ENCODE measurements at regions not wholly inside any gene's neighbourhood (a gene's known extent, or its start where the extent isn't known, plus 50 kb on each side); places are given as distances from the start of the nearest gene placed in this dataset.
"Not testable (repeated sequence)": the region's sequence is repeated elsewhere in the genome, so short reads cannot be mapped to it uniquely, and the experiment has no call there.

DNA sequence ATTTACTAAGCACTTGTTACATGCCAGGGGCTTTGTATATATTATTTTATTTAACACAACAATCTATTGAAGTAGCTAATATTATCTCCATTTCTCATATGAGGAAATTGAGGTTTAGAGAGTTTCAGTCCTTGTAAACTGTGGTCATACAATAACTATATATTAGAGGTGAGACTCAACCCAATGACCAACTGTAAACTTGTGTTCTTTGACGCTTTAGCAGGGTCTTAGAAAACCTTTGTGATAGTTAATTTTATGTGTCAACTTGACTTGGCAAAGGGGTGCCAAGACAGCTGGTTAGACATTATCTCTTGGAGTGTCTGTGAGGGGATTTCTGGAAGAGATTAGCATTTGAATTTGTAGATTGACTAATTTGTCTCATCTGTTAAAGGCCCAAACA lies 252.4 kb upstream of the B3GALT2 start:
- no peak for DNase-seq (ENCODE audit: low read depth)

DNA sequence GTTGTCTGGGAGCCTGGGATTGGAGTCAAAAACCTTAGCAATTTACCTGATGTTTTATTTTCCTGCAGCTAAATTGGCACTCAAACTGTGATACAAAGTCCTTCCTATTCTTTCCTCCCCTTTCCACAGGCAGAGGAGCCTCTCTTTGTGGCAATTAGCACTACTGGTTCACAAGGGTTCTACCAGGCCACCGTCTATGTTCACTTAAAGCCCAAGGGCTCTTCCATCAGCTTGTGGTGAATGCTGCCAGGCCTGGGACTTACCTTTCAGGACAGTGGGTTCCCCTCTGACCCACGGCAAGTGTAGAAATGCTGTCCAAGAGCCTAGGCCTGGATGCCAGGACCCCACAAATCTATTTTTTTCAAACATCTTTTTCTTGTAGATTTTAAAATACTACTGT lies 251.9 kb upstream of the B3GALT2 start:
- no peak for DNase-seq (ENCODE audit: low read depth)

DNA sequence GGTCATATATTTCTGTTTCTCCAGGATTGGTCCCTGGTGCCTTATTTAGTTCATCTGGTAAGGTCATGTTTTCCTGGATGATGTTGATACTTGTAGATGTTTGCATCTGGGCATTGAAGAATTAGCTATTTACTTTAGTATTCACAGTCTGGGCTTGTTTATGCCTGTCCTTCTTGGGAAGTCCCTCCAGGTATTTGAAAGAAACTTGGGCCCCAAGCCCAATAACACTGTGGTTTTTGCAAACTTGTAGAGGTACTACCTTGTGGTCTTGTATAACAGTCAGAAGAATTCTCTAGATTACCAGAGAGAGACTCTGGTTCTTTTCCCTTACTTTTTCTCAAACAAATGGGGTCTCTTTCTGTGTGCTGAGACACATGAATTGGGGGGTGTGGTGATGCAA lies 251.4 kb upstream of the B3GALT2 start:
- no peak for DNase-seq (ENCODE audit: low read depth)

DNA sequence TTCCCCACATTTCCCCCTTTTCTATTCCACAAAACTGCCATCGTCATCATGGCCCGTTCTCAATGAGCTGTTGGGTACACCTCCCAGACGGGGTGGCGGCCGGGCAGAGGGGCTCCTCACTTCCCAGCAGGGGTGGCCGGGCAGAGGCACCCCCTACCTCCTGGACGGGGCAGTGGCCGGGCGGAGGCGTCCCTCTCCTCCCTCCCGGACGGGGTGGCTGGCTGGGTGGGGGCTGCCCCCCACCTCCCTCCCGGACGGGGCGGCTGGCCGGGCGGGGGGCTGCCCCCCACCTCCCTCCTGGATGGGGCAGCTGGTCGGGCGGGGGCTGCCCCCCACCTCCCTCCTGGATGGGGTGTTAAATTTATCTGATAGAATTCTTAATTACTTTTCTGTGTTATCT lies 250.9 kb upstream of the B3GALT2 start:
- not testable (repeated sequence) for DNase-seq (ENCODE audit: low read depth)

DNA sequence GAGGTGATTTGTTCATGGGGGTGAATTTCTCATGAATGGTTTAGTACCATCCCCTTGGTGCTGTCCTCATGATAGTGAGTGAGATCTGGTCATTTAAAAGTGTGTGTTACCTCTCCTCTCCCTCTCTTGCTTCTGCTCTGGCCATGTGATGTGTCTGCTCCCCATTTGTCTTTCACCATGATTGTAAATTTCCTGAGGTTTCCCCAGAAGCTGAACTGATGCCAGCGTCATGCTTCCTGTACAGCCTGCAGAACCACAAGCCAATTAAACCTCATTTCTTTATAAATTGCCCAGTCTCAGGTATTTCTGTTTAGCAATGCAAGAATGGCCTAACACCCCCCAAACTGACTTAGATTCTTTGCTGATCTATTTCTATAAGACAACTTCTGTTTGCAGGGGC lies 249.4 kb upstream of the B3GALT2 start:
- no peak for DNase-seq (ENCODE audit: low read depth)

DNA sequence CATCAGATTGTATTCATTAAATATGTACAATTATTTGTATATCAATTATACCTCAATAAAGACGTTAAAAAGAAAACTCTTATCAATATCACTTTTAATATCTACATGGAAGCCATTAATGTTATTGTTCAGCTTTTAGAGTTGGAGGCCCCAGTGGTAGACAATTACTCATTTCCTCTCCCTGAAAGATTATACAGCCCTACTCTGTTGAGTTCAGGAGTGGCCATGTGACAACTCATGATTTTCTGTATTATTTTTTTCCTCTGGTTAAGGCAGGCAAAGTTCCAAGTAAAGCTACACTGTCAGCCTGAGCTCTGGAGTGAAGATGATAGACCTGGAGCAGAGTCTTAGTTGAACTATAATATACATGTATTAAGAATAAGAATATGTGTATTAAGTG lies 247.9 kb upstream of the B3GALT2 start:
- DNase-seq (ENCODE audit: low read depth), result no peak

DNA sequence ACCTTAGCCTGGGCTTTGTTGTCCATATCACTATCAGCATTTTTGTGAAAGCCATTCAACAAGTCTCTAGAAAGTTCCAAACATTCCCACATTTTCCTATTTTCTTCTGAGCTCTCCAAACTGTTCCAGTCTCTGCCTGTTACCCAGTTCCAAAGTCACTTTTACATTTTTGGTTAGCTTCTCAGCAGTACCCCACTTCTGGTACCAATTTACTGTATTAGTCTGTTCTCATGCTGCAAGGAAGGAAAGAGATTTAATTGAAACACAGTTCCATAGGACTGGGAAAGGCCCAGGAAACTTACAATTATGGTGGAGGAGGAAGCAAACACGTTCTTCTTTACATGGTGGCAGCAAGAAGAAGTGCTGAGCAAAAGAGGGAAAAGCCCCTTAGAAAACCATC lies 247.2 kb upstream of the B3GALT2 start:
- DNase-seq (ENCODE audit: low read depth), result no peak

DNA sequence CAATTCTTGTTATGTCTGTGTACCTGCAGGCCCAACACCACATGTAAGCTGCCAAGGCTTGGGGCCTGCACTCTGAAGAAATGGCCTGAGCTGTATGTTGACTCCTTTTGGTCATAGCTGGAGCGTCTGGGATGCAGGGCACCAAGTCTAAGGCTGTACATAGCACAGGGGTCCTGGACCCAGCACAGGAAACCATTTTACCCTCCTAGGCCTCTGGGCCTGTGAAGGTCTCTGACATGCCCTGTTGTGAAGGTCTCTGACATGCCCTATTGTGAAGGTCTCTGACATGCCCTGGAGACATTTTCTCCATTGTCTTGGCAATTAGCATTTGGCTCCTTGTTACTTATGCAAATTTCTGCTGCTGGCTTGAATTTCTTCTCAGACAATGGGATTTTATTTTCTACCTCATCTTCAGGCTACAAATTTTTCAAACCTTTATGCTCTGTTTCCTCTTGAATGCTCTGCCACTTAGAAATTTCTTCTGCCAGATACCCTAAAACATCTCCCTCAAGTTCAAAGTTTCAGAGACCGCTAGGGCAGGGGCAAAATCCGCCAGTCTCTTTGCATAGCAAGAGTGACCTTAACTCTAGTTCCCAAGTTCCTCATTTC lies 246.7 kb upstream of the B3GALT2 start:
- DNase-seq (ENCODE audit: low read depth), result no peak

DNA sequence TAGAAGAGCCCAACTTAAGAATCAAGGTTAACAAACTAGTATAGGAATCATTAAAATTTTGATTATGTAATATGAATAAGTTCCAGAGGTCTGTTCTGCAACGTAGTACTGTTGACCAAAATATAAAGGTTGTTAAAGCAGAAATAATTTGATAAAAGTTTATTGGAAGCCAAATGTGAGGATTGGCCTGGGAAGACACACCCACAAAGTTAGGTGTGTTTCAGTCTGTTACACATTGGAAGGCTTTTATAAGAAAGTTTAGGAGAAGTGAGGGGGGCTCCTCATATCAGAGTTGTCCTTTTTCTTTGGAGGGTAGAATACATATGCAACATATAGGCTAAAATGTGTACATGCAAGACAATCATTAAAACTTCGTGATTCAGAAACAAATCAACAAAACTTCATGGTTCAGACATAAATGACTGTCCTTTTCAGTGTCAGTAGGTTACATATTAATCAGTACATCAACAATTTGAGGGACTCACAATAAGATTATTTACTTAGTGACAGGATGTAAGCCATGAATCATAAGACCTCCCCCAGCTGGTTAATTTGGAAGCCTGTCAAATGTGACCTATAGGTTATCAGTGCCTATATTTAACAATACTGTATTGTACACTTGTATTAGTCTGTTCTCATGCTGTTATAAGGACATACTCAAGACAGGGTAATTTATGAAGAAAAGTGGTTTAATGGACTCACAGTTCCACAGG lies 245.0 kb upstream of the B3GALT2 start:
- DNase-seq (ENCODE audit: low read depth), result no peak

DNA sequence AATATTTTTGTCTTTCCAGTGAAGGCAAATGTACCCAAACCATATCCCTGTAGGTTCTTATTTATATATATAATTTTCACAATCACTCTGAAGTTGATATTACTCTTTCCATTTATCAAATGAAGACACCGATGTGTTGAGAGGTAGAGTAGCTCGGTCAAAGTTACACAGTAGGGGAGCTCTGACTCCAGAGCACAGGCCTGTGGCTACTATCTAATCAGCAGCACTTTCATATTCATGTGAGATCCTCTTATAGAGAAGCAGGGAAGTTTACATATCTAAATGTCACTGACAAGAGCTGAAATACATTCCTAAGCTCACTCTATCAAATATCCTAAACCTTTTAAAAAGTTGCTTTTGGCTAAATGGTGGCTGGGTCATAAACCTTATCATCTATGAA lies 241.1 kb upstream of the B3GALT2 start:
- DNase-seq (ENCODE audit: low read depth), result no peak

DNA sequence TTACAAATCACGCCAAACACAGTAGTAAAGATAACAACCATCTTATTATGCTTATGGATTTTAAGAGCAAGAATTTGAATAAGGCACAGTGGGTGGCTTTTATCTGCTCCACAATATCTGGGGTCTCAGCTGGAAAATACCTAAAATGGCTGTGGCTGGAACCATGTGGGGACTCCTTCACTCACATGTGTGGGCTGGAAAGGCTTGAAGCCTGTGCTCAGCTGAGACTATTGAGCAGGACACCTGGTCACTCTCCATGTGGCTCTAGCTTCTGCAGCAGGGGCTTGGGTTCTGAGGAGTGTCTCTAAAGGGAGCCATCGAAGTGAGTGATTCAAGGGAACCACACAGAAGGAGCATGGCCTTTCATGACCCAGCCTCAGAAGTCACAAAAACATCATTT lies 239.6 kb upstream of the B3GALT2 start:
- DNase-seq (ENCODE audit: low read depth), result no peak

DNA sequence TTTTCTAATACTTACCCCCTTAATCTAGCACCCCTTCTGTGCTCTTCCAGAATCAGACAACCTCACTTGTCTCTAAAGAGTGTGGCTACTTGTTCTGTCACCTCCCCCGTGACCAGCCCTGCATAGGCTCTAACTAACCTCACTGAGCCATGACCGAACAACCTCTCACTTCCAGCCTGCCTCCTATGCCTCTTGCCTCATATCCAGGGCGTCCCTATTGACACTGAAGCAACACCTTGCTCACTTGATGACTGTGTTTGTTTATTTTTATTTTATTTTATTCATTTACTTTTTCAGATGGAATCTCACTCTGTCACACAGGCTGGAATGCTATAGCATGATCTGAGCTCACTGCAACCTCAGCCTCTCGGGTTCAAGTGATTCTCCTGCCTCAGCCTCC lies 235.1 kb upstream of the B3GALT2 start:
- no peak for DNase-seq (ENCODE audit: low read depth)

DNA sequence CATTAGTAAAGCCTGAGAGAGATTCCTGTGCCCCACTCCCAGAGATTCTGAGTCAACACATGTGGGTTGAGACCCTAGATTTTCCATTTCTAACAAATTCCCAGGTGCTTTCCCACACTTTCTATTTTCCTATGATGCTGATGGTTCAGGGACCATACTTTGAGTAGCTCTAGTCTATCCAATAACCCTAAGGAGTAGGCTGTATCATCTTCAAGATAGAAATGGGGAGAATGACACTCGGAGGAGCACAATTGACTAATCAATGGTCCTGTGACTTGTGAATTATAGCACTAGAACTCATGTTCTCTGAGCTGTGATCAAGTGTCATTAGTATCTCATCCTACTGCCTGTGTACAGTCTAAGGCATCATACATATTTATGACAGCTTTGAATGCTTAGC lies 232.9 kb upstream of the B3GALT2 start:
- DNase-seq (ENCODE audit: low read depth), result no peak

DNA sequence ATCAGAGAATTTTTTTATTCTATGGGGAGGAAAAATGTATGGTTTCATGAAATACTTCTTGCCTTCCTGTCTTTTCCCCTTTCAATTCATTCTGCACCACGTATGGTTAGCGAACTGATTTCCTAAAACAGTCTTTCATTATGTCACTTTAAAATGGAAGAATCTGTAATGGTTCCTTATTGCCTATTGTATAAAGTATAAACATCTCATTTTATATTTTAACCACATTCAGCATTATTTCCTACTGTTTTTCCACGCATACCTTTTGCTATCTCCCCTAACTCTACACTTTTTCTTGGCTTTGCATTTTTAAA lies 232.3 kb upstream of the B3GALT2 start:
- no peak for DNase-seq (ENCODE audit: low read depth)

DNA sequence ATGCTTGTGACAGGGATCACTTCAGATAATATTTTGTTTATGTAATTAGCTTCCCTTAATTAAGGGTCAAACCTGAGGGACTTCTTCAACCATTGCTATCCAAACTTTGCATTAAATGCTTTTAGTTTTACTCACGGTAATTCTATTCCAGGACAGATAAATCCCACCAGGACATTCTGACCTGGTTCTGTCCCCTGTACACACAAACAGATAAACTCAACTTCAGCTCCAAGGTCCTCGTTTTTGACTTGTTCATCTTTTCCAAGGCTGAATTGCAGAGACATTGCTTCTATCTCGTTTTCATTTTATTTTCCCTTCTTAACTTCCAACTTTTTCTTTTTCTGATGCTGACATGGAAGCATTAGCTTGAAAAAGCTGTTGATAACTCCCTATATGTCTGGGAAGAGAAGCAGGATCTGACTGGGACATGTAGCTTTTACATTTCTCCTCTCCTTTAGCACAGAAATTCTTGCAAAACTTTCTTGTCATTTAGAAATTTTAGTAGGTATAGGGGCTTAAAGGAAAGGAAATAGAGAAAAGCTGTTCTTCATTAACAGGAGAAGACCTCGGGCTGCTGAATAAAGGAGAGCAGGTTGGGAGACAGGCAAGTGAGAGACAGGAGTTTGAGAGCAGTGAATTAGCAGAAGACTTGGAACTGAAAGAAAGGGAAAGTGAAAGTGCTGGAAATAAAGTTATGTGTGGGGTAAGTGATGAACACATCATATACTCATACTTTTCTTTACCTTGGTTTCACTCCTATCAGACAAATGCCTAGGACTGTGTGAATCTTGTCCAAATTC lies 231.7 kb upstream of the B3GALT2 start:
- DNase-seq (ENCODE audit: low read depth), result no peak

DNA sequence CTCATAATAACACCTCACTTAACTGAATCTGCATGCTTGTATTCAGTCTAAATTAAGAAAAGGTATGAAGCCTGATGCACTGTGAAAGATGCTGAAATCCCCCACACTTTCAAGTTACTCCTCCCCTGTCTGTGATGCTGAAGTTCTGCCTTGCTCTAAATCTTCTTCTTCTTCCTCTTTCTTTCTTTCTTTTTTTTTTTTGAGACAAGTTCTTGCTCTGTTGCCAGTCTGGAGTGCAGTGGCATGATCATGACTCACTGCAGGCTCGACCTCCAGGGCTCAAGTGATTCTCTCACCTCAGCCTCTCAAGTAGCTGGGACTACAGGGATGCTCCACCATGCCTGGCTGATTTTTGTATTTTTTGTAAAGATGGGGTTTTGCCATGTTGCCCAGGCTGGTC lies 231.0 kb upstream of the B3GALT2 start:
- no peak for DNase-seq (ENCODE audit: low read depth)

DNA sequence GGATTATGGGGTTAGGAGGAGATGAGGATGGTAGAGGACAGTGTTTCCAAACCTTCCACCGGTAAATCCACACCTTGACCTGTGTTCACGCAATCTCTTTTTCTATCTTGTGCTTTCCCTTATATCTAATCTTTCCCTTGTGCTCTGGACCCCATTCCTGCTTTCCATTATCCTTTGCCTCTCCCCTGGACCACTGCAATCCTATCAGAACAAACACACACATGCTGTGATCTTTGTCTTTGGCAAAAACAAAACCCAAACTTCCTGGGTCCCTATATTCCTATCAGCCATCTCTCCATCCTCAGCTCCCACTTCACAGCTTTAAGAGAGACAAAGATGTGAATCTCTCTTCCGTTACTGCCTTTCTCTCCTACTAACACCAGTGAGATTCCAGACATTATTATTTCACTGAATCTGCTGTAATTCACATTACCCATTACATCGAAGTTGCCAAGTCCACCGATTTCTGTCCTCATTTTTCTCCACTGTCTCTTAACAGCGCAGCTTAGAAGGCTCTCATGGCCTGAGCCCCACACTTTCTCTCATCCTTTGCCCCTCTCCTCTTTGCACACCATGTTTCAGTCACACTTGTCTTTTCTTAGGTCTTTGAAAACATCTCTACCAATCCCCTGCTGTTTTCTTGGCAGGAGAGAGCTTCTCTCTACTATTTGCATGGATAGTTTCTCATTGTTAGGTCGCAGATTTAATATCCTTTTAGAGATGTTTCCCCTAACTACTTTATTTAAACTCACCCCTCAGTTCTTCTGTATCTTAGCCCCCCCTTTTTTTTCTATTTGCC lies 230.0 kb upstream of the B3GALT2 start:
- no peak for DNase-seq (ENCODE audit: low read depth)

DNA sequence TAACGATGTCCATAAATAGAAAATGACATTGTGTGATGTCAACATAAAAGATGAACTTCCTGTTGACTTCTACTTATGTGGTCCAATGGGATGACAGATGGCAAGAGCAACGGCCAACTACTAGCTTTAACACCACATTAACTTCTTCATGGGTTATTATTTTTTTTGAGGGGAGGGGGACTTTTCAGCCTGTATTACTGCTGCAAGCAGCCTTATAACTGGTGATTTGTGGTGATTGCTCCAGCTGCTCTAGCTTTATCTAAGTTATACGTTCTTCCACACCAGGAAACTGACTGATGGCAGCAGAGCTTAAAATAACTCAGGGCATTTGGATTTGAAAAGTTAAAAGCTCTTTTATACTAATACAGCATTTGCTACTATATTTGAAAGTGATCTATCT lies 228.8 kb upstream of the B3GALT2 start:
- no peak for DNase-seq (ENCODE audit: low read depth)

DNA sequence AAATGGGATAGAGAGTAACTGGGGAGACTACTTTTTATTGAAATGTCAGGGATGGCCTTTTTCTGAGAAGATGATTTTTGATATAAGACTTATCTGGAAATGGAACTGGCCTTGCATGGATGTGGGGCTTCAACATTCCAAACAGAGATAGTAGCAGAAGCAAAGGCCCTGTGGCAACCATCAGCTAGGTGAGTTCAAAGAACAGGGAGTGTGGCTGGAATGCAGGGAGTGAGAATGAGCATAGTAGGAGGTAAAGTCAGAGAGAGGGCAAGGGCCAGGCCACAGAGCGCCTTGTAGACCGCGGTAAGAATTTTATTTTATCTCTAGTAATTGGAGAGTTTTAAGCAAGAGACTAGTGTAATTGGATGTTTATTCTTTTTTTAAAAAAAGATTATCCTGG lies 227.0 kb upstream of the B3GALT2 start:
- DNase-seq (ENCODE audit: low read depth), result no peak

DNA sequence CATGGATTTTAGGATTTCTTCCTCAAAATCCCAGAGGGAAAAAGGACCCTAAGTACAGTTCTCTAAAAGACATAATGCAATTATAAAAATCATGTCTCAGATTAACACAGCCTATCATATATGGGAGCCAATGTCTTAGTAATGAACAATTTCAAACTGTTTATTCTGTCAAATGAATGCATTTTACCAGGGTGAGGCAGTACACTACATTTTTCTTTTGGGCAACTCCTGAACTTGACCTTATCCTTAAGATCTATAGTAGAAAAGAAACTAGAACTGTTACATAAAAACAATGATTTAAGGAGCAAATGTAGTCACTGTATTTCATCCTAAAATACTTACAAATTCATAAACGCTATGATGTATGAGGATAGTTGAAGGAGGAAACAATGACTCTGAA lies 226.3 kb upstream of the B3GALT2 start:
- no peak for DNase-seq (ENCODE audit: low read depth)

DNA sequence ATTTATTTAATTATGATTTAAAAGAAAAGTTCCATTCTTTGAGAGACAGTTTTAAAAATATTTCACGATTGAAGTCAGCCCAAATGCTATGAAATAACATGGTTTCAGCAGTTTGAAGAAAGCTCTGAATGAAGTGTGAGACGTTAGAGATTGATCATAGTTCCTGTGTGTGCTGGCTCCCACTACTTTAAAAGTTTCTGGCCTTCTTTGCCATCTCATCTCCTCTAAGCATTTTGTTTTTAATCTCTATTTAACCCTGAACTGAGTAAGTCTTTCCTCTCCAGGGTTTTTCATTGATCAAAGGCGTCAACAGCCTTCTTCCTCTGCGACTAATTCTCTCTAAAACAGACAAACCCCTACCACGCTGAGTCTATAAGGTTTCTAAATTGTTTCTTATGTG lies 225.3 kb upstream of the B3GALT2 start:
- no peak for DNase-seq (ENCODE audit: low read depth)

DNA sequence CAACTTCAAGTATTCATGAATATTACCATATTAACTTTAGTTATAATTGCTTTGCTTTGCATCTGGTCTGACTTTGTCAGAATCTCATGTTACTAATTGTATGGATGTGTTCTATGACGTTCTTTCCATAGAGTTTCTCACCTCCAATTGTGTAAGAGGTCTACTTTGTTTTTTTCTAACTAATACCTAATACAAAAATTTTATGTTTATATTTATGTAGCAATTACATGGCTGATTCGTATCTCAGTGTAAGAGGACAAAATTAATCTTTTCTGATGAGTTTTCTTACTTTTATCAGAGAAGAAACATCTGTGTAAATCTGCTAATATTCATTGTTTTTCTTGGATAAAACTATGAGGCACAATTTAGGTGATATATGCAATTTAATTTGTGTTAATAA lies 224.8 kb upstream of the B3GALT2 start:
- no peak for DNase-seq (ENCODE audit: low read depth)

DNA sequence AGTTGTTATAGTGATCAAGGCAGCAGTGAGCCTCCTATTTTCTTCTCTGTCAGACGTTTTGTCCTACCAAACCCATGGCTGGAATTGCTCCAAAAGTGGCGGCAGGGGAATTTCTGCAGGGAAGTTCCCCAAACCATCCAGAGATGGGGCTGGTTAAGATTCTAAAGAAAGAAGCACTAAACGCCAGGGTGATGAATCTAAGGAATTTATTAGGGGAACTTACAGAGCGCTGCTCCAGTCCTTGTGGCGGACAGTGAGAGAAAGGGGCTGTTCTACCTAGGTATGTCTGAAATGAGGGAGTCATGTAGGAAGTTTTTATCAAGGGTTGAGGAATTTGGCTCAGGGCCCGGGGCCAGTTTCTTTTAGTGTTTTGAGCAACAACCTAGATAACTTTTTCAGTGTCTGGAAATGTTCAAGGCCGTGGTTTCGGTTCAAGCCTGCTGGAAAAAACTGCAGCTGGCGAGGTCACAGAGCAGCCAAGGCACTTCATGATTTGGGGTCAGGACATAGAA lies 222.4 kb upstream of the B3GALT2 start:
- peak; percentile 39 for DNase-seq (ENCODE audit: low read depth)
